ENCODE measurements at regions not wholly inside any gene's neighbourhood (a gene's known extent, or its start where the extent isn't known, plus 50 kb on each side); places are given as distances from the start of the nearest gene placed in this dataset.

DNA sequence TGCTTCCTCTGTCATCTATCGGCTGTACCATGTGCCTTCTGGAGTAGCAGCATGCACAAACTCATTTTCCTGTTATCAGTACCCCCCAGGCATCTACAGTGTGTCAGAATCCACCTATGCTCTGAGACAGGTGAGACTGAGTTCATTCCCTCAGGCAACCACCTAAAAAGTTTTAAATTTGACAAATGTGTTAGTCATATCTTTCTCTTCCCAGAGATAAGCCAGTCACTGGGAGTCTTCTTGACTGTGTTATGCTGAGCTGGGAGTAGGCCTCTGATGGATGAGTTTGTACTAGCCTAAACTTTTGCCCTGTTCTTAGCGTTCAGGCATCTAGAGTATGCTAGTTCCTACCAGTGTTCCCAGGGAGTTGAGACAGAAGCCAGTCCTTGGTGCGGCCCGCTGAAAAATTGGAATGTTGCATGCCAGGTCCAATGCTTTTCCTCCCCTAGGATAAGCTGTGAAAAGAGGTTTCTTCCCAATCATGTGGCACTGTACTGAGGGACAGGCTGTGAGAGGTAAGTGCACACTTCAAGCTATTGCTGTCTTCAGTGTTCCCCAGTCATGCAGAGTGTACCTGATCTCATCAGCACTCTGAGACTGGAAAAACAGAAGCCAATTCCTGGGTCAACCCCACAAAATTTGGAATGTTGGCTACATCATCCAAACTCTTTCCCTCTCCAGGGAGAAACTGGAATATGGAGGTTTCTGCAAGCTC is 1202.3 kb downstream of the NCAM2 start:
- Mint-ChIP-seq H3K9me3 (peaks cover 19 to 29% of the 10 kb centered on the region in 2 donors), H3K27me3 (ENCODE audit: low read depth in 2 of 2) (no peaks in the 10 kb centered on the region), H3K4me1 (no peaks in the 10 kb centered on the region), H3K4me3 (no peak overlapping the region), H3K36me3 (peaks cover 5% of the 10 kb centered on the region), H3K27ac (no peak overlapping the region)
- Histone ChIP-seq H3K27me3 (ENCODE audit: control insufficient read depth, insufficient read depth, low read length) (no peaks in the 10 kb centered on the region), H3K36me3 (ENCODE audit: control insufficient read depth, insufficient read depth, low read length) (no peaks in the 10 kb centered on the region), H3K4me3 (ENCODE audit: low read length) (no peak overlapping the region), H3K4me1 (ENCODE audit: control insufficient read depth, insufficient read depth, low read length) (no peaks in the 10 kb centered on the region), H3K9me3 (ENCODE audit: control insufficient read depth, insufficient read depth, low read length) (peaks cover 8% of the 10 kb centered on the region), H3K27ac (ENCODE audit: low read length) (no peak overlapping the region)
- 92% methylated on average over 4 of the region's 4 CpGs for WGBS (ENCODE audit: insufficient coverage)
- TF ChIP-seq, protein P1, sequence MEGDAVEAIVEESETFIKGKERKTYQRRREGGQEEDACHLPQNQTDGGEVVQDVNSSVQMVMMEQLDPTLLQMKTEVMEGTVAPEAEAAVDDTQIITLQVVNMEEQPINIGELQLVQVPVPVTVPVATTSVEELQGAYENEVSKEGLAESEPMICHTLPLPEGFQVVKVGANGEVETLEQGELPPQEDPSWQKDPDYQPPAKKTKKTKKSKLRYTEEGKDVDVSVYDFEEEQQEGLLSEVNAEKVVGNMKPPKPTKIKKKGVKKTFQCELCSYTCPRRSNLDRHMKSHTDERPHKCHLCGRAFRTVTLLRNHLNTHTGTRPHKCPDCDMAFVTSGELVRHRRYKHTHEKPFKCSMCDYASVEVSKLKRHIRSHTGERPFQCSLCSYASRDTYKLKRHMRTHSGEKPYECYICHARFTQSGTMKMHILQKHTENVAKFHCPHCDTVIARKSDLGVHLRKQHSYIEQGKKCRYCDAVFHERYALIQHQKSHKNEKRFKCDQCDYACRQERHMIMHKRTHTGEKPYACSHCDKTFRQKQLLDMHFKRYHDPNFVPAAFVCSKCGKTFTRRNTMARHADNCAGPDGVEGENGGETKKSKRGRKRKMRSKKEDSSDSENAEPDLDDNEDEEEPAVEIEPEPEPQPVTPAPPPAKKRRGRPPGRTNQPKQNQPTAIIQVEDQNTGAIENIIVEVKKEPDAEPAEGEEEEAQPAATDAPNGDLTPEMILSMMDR (IDR thresholded peaks at IDR 0.05), result no peak
- ATAC-seq (no peak), DNase-seq (no peak)
- intact Hi-C loops (cut with micrococcal nuclease), result no loop called here

DNA sequence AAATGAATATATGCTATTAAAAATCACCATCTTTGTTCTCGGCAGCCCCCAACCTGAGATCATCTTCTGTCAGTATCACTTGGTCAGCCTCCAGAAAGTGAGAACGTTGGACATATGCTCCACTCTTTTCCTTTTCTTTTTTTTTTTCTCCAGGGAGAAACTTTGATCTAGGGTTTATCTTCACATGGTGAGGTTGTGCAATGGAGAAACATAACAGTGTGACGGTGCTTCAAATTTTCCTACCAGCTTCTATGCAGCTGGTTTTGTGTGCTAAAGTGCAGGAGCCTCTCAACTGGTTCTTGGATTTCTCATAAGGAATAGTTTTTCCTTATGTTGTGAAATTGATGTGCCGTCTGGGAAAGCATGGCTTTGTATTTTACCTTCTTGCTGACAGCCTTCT is 1202.9 kb downstream of the NCAM2 start:
- Mint-ChIP-seq H3K27ac (no peak overlapping the region), H3K4me3 (no peak overlapping the region), H3K4me1 (no peaks in the 10 kb centered on the region), H3K27me3 (ENCODE audit: low read depth in 2 of 2) (no peaks in the 10 kb centered on the region), H3K36me3 (peaks cover 7% of the 10 kb centered on the region), H3K9me3 (peaks cover 19 to 31% of the 10 kb centered on the region in 2 donors)
- H3K27ac ChIP-seq (ENCODE audit: low read length), result no peak overlapping the region
- intact Hi-C loops (cut with micrococcal nuclease), result no loop called here
- H3K36me3 ChIP-seq (ENCODE audit: control insufficient read depth, insufficient read depth, low read length), result no peaks in the 10 kb centered on the region
- ATAC-seq (no peak), DNase-seq (no peak)
- 67% methylated on average over 3 of the region's 4 CpGs for WGBS (ENCODE audit: insufficient coverage)
- TF ChIP-seq, protein P1 (IDR thresholded peaks at IDR 0.05), result no peak
- H3K4me1 ChIP-seq (ENCODE audit: control insufficient read depth, insufficient read depth, low read length), result no peaks in the 10 kb centered on the region
- H3K27me3 ChIP-seq (ENCODE audit: control insufficient read depth, insufficient read depth, low read length), result no peaks in the 10 kb centered on the region
- no peak overlapping the region for H3K4me3 ChIP-seq (ENCODE audit: low read length)
- peaks cover 8% of the 10 kb centered on the region for H3K9me3 ChIP-seq (ENCODE audit: control insufficient read depth, insufficient read depth, low read length)

DNA sequence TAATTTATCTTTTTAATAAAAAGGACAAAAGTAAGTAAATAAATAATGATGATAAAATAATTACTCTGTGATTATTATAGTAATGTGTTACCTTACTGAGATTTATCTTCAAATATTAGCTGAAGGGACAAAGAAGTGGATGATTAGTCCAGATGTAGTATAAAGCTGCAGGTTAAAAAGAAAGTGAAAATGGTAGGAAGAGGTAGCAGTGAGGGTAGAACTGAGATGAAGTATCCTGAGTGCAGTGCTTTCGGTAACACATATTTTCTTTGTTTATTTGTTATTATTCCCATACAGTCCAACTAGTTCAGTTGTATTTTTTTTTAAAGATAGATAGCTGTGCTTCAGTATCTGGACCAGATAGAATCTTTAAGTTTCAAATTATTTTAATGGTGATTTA is 1203.5 kb downstream of the NCAM2 start:
- Histone ChIP-seq H3K27ac (ENCODE audit: low read length) (no peak overlapping the region), H3K27me3 (ENCODE audit: control insufficient read depth, insufficient read depth, low read length) (no peaks in the 10 kb centered on the region), H3K36me3 (ENCODE audit: control insufficient read depth, insufficient read depth, low read length) (no peaks in the 10 kb centered on the region), H3K4me3 (ENCODE audit: low read length) (no peak overlapping the region), H3K4me1 (ENCODE audit: control insufficient read depth, insufficient read depth, low read length) (no peaks in the 10 kb centered on the region), H3K9me3 (ENCODE audit: control insufficient read depth, insufficient read depth, low read length) (peaks cover 8% of the 10 kb centered on the region)
- no CpG with 5 or more reads among the region's 1 CpG for WGBS (ENCODE audit: insufficient coverage)
- TF ChIP-seq, protein P1 (IDR thresholded peaks at IDR 0.05), result no peak
- Mint-ChIP-seq H3K9me3 (peaks cover 19 to 28% of the 10 kb centered on the region in 2 donors), H3K4me1 (no peaks in the 10 kb centered on the region), H3K36me3 (peaks cover 7% of the 10 kb centered on the region), H3K4me3 (no peak overlapping the region), H3K27ac (no peak overlapping the region), H3K27me3 (ENCODE audit: low read depth in 2 of 2) (no peaks in the 10 kb centered on the region)
- no peak for DNase-seq
- no peak for ATAC-seq
- intact Hi-C loops (cut with micrococcal nuclease), result no loop called here

DNA sequence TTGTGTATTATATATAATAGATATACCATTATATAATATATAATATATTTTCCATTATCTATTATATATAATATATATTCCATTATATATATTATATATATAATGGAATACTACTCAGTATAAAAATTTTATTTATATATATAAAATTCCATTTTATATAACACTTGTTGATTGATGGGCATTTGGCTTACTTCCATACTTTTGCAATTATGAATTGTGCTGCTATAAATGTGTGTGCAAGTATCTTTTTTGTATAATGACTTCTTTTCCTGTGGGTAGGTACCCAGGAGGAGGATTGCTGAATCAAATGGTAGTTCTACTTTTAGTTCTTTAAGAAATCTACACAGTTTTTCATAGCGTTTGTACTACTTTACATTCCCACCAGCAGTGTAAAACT is 1211.1 kb downstream of the NCAM2 start:
- TF ChIP-seq, protein P1 (IDR thresholded peaks at IDR 0.05), result no peak
- Mint-ChIP-seq H3K36me3 (peaks cover 18% of the 10 kb centered on the region), H3K9me3 (peaks cover 10 to 15% of the 10 kb centered on the region in 2 donors), H3K27me3 (ENCODE audit: low read depth in 2 of 2) (no peaks in the 10 kb centered on the region), H3K4me3 (no peak overlapping the region), H3K4me1 (no peaks in the 10 kb centered on the region), H3K27ac (no peak overlapping the region)
- ATAC-seq, result no peak
- no peak for DNase-seq
- H3K4me3 ChIP-seq (ENCODE audit: low read length), result no peak overlapping the region
- H3K4me1 ChIP-seq (ENCODE audit: control insufficient read depth, insufficient read depth, low read length), result no peaks in the 10 kb centered on the region
- intact Hi-C loops (cut with micrococcal nuclease), result no loop called here
- WGBS (ENCODE audit: insufficient coverage), result 90% methylated on average over 1 of the region's 1 CpG
- H3K9me3 ChIP-seq (ENCODE audit: control insufficient read depth, insufficient read depth, low read length), result peaks cover 4% of the 10 kb centered on the region
- no peak overlapping the region for H3K27ac ChIP-seq (ENCODE audit: low read length)
- no peaks in the 10 kb centered on the region for H3K36me3 ChIP-seq (ENCODE audit: control insufficient read depth, insufficient read depth, low read length)
- no peaks in the 10 kb centered on the region for H3K27me3 ChIP-seq (ENCODE audit: control insufficient read depth, insufficient read depth, low read length)

Measured in natural killer cell (primary cell).